Neural cell (in vitro differentiated cells): ENCODE measurements at regions not wholly inside any gene's neighbourhood (a gene's known extent, or its start where the extent isn't known, plus 50 kb on each side); places are given as distances from the start of the nearest gene placed in this dataset.

ENCODE experiments used
- H2AFZ ChIP-seq: fragments of 200-600, 300-800 bp; sonication (generic), shearing (Covaris generic); 2 replicates; pipeline ENCODE4 v1.6.0; 2014; ENCODE audit warnings: low read depth, mild to moderate bottlenecking, antibody characterized with exemption, low read length, moderate library complexity
- H3F3A ChIP-seq: fragments of 200-600 bp; shearing (Covaris generic); 2 replicates; pipeline ENCODE4 v1.6.1; 2016; ENCODE audit warnings: mild to moderate bottlenecking, moderate library complexity, mixed read lengths, antibody characterized with exemption, low read length; ENCODE audit not compliant: insufficient read depth, poor library complexity, severe bottlenecking
- H3K27ac ChIP-seq: fragments of 200-600, 300-800 bp; sonication (generic), shearing (Covaris generic); 2 replicates; pipeline ENCODE4 v1.5.1; 2014; ENCODE audit warnings: mild to moderate bottlenecking, low read length, moderate library complexity
- H3K27me3 ChIP-seq: fragments of 300-800, 200-600 bp; sonication (generic), shearing (Covaris generic); 2 replicates; pipeline ENCODE4 v1.6.0; 2014; ENCODE audit warnings: mild to moderate bottlenecking, low read depth, low read length, moderate library complexity; ENCODE audit not compliant: insufficient read depth
- H3K36me3 ChIP-seq: fragments of 300-800, 200-600 bp; sonication (generic), shearing (Covaris generic); 2 replicates; pipeline ENCODE4 v1.5.1; 2014; ENCODE audit warnings: mild to moderate bottlenecking, antibody characterized with exemption, low read length, moderate library complexity; ENCODE audit not compliant: insufficient read depth
- H3K4me2 ChIP-seq: fragments of 300-800, 200-600 bp; sonication (generic), shearing (Covaris generic); 2 replicates; pipeline ENCODE4 v1.6.0; 2014; ENCODE audit warnings: mild to moderate bottlenecking, low read length
- H3K4me3 ChIP-seq: fragments of 300-800, 200-600 bp; sonication (generic), shearing (Covaris generic); 2 replicates; pipeline ENCODE4 v1.5.1; 2014; ENCODE audit warnings: mild to moderate bottlenecking, low read length, moderate library complexity
- H3K79me2 ChIP-seq: fragments of 200-600 bp; shearing (Covaris generic); replicated peaks from 2 replicates; pipeline ENCODE4 v1.6.0; 2014; ENCODE audit warnings: mild to moderate bottlenecking, low read length, moderate library complexity; ENCODE audit not compliant: insufficient read depth
- H3K9ac ChIP-seq: fragments of 300-800, 200-600 bp; sonication (generic), shearing (Covaris generic); 2 replicates; pipeline ENCODE4 v1.6.1; 2016; ENCODE audit warnings: mild to moderate bottlenecking, low read length, mixed read lengths
- H3K9me2 ChIP-seq: fragments of 200-600 bp; shearing (Covaris generic); 2 replicates; pipeline ENCODE4 v1.6.1; 2016; ENCODE audit warnings: mild to moderate bottlenecking, low read length, mixed read lengths; ENCODE audit not compliant: insufficient read depth
- H3K9me3 ChIP-seq: fragments of 200-600, 300-800 bp; sonication (generic), shearing (Covaris generic); 2 replicates; pipeline ENCODE4 v1.6.1; 2016; ENCODE audit warnings: mild to moderate bottlenecking, mixed run types, low read length, moderate library complexity, mixed read lengths
- H4K20me1 ChIP-seq: fragments of 200-600 bp; shearing (Covaris generic); 2 replicates; pipeline ENCODE4 v1.6.1; 2016; ENCODE audit warnings: mild to moderate bottlenecking, mixed run types; ENCODE audit not compliant: insufficient read depth
- CTCF ChIP-seq: fragments of 450-650 bp; IDR thresholded peaks from 2 replicates; pipeline ENCODE4 v1.5.1; 2014; ENCODE audit warnings: antibody characterized with exemption, mild to moderate bottlenecking, moderate library complexity; ENCODE audit not compliant: poor library complexity, severe bottlenecking
- EP300 ChIP-seq: fragments of 450-650 bp; conservative IDR thresholded peaks from 2 replicates; pipeline ENCODE4 v1.6.1; 2014; ENCODE audit warnings: antibody characterized with exemption, mild to moderate bottlenecking, moderate library complexity; ENCODE audit not compliant: poor library complexity, severe bottlenecking
- EZH2 ChIP-seq: fragments of 200-600, 300-800 bp; shearing (Covaris generic), sonication (generic); IDR thresholded peaks from 2 replicates; pipeline ENCODE4 v1.6.1; 2014; ENCODE audit warnings: antibody characterized with exemption, low read length, borderline replicate concordance, mild to moderate bottlenecking; ENCODE audit not compliant: insufficient read depth, poor library complexity, severe bottlenecking
- MXI1 ChIP-seq: fragments of 450-650 bp; conservative IDR thresholded peaks from 2 replicates; pipeline ENCODE4 v1.6.1; 2014; ENCODE audit warnings: antibody characterized with exemption, mild to moderate bottlenecking; ENCODE audit not compliant: poor library complexity, severe bottlenecking
- POLR2AphosphoS5 ChIP-seq: IDR thresholded peaks from 2 replicates; pipeline ENCODE4 v1.6.1; 2012
- RAD21 ChIP-seq: fragments of 450-650 bp; conservative IDR thresholded peaks from 2 replicates; pipeline ENCODE4 v1.6.1; 2014; ENCODE audit warnings: antibody characterized with exemption, mild to moderate bottlenecking, moderate library complexity
- REST ChIP-seq: IDR thresholded peaks from 2 replicates; pipeline ENCODE4 v1.6.1; 2012; ENCODE audit warnings: borderline replicate concordance
- SMC3 ChIP-seq: fragments of 450-650 bp; conservative IDR thresholded peaks from 2 replicates; pipeline ENCODE4 v1.6.1; 2014; ENCODE audit warnings: antibody characterized with exemption, mild to moderate bottlenecking, moderate library complexity; ENCODE audit not compliant: poor library complexity
- TAF1 ChIP-seq: IDR thresholded peaks from 2 replicates; pipeline ENCODE4 v1.6.1; 2012; ENCODE audit warnings: low read depth

- Histone ChIP-seq H3K27me3 (no peaks in the 10 kb centered on the region), H3K27ac (no peak overlapping the region), H3K79me2 (no peaks in the 10 kb centered on the region), H3K9me2 (no peaks in the 10 kb centered on the region), H3F3A (no peaks in the 10 kb centered on the region), H3K9ac (no peak overlapping the region), H3K4me3 (no peak overlapping the region), H3K4me2 (no peak overlapping the region), H3K36me3 (no peaks in the 10 kb centered on the region), H2AFZ (no peak overlapping the region), H4K20me1 (no peaks in the 10 kb centered on the region), H3K9me3 (no peaks in the 10 kb centered on the region)
- TF ChIP-seq RAD21 (no peak), EZH2 (no peak), CTCF (no peak), POLR2AphosphoS5 (no peak), REST (no peak), TAF1 (no peak), SMC3 (no peak), EP300 (no peak), MXI1 (no peak)
These were observed 939.2 kb upstream of the NRXN1 start for GRCh38 chr2:51971136-51971535.

- TF ChIP-seq RAD21 (no peak), REST (no peak), SMC3 (no peak), TAF1 (no peak), EZH2 (no peak), MXI1 (no peak), CTCF (no peak), EP300 (no peak), POLR2AphosphoS5 (no peak)
- Histone ChIP-seq H3K9ac (no peak overlapping the region), H3K4me2 (no peak overlapping the region), H3F3A (no peaks in the 10 kb centered on the region), H2AFZ (no peak overlapping the region), H3K36me3 (no peaks in the 10 kb centered on the region), H3K4me3 (no peak overlapping the region), H3K27me3 (no peaks in the 10 kb centered on the region), H3K79me2 (no peaks in the 10 kb centered on the region), H3K9me3 (no peaks in the 10 kb centered on the region), H4K20me1 (no peaks in the 10 kb centered on the region), H3K9me2 (no peaks in the 10 kb centered on the region), H3K27ac (no peak overlapping the region)
These were observed 937.4 kb upstream of the NRXN1 start for GRCh38 chr2:51969347-51969746.
